Occipital lobe (tissue), 1 donor: ENCODE measurements at regions not wholly inside any gene's neighbourhood (a gene's known extent, or its start where the extent isn't known, plus 50 kb on each side); places are given as distances from the start of the nearest gene placed in this dataset.

ENCODE experiments used
- DNase-seq: peaks from one replicate; lab custom pipeline; 2025; lab: John Stamatoyannopoulos, UW

GRCh38 chrX:69306063-69306404, 140.8 kb upstream of the PJA1 start:
- no peak for DNase-seq

DNA sequence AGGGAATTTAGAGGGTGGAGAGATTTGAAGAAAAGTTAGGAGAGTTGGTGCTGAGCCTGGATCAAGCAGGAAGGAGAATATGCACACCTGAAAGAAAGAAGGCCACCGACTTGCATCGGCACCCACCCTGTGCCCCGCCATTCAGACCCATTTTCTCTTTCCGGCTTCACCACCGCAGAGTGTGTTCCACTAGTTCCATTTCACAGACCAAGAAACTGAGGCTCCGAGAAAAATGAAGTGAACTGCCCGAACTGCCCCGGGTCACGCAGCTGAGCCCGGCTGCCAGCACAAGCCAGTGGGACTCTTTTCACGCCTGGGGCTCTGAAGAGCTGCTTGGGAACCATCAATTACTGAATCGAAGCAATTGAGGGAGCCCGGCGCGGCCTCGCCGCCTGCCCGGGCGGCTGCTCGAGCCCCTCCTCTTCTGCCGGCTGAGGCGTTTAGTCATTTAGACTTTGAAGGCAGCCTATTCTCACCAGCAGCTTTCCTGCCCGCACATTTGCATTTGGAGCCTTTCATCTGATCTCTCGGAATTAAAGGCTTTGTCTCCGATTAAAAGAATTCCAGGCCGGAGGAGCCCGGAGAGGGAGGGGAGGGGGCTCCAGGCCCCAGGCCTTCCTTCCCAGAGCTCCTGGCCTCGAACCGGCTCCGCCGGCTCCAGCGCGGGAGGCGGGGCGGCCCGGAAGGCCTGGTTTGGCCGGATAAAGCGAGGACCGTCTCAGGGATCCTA, 140.2 kb upstream of the PJA1 start:
- DNase-seq, result no peak

- no peak for DNase-seq
Measured at GRCh38 chrX:69303231-69303630, 138.0 kb upstream of the PJA1 start.

DNA sequence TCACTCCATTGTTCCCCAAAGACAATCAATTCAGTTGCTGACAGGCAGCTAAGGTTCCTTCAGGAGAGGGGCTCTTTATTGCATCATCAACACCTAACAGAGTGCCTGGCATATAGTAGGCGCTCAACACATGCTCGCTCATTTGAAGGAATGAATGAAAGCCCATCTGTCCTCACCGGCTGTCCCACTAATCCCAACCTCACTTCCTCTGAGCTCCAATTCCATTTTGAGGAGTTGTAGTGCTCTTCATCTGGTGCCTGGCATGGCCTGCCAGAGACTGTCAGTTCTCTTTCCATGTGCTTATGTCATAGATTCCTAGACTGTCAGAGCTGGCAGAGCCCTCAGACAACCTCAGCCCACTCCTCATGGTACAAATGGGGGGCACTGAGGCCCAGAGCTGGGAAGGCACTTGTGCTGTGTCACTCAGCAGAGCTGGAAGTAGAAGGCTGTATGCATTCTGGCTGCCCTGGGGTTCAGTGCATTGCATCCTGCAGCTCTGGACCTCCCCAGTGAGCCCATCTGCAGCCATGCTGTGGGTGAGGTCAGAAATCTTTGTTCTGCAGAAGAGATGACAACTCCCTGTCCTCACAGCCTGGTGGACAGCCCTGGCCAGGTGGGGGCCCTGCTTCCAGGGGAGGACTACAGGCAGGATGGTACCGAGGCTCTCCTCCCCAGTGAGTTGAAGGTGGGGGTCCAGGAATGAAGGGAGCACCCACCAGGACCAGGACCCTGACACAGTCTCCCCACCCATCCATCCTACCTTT, 134.9 kb upstream of the PJA1 start:
- DNase-seq, result no peak

GRCh38 chrX:69299285-69299684, 134.0 kb upstream of the PJA1 start:
- no peak for DNase-seq

DNA sequence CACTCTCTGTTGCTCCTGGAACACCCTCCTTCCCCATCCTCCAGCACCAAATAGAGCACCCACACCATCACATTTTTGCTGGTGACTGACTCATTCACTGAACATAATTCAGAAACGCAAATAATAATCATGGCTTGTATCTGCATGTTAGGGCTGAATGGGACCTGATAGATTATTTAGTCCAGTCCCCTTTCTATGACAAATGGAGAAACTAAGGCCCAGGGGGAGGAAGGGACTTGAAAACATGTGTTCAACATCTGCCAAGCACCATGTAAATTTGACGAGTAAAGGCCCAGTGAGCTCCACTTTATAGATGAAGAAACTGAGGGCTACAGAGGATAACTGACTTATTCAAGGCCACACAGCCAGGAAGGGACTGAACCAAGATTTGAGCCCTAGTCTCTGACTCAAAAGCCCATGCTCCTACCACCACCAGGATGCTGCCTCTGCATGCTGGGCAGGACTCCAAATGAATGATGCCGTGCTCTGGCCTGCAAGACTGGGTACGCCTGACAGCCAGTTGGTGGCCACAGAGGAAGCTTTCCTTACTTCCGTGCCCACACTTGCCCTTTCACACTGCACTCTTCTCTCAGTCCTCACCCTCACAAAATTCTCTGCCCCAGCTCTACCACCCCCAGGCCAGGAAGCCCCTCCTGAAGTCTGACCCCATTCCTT, 133.3 kb upstream of the PJA1 start:
- no peak for DNase-seq

DNA sequence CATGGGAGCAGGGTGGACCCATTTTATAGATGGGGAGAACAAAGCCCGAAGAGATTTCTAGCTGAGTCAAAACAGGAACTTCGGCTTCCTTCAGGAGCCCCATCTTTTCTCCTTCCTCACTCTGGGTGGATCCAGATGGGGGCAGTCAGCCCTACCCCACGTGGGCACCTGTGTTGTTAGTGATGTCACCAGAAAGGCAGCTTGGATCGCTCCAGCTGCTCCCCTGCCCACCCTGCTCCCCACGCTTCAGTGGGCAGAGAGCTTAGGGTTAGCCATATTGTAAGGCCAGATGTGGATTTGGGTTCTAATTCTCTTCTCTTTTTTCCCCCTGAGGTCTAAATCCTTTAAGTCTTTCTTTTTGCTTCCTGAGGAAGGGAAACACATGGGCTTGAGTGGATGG, 132.3 kb upstream of the PJA1 start:
- no peak for DNase-seq

- no peak for DNase-seq
Measured at GRCh38 chrX:69293776-69294601, 128.7 kb upstream of the PJA1 start.

DNA sequence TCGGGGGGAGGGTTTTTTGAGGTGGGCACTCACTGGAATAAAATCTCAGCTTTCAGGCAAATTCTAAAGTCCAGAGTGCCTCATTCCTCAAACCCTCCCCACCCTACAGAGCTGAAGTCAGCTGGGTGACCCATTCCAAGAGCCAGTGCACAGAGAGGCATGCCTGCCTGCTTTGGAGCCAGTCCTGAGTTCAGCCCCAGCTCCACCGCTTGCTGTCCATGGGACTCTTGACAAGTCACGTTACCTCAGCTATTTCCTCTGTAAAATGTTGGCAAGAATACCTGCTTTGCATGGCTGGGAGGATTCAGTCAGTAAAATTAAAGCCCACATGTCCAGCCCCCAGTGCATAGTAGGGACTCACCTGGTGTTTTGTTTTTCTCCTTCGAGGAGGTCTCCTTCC, 125.9 kb upstream of the PJA1 start:
- DNase-seq, result no peak

DNA sequence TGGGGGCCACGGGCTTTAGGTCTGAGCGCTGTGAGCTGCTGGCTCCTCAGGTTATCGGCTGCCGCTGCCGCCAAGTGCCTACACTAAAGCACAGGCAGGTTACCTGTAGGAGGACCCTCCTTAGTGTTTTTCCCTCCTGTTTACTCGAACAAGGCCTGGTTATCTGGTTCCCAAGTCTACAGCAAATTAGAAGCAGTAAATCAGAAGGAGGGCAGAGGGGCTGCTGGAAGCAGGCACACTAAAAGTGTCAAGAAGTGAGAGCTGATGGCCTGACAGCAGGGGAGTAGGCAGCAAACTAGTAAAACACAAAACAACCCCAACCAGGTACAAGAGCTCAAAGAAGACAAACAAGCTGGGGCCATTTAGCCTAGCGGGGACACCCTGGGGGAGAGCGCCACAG, 125.0 kb upstream of the PJA1 start:
- no peak for DNase-seq

- no peak for DNase-seq
Measured at GRCh38 chrX:69289793-69290123, 124.5 kb upstream of the PJA1 start.

DNA sequence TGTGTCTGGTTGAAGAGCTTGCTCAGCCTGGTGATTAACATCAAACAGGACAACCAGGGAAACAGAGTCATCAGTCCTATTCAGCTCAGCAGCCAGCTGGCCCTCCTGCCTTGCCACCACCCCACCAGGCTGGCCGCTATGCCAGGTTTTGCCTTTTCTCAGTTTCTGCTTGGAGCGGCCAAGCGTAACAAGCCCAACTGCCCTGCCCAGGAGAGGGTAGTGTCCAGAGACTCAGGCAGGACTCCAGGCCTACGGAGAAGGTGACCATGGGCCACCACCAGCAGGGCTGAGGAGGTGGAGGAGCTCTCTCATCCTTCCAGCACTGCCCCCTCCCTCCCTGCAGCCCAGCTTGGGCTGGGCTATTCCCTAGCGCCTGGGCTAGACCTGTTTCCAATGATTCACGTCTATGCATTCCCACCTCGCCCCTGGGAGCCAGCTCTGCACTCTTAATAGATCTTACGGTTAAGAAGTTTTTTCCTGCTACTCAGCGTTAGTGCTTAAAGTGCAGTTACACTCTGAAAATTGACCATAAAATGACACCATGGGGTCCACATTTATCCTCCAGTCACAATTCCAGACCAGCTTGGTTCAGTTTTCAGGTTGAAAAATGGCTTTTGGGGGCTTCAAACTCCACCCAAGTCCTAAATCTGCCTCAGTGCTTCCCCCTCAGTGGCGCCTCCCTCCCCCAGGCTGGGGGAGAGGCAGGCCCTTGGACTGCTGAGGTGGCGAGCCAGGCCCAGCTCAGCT, 124.0 kb upstream of the PJA1 start:
- DNase-seq, result no peak

DNA sequence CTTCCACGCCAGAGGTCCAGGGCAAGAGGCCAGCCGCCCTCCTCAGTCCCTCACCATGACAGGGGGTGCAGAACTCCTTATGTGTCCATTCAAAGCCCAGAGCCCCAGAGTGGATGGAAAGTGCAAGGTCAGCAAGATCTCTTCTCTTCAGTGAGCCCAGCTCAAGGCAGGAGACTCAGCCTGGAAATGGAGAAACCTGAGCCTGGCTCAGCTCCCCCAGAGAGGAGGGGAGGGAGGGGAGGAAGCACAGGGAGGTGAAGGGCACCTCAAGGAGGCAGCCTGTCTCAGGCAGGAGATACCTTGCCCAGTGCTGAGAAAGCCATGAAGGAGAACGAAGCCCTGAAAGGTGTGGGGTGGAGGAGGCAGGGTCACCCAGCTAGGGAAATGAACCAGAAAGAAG, 121.8 kb upstream of the PJA1 start:
- no peak for DNase-seq

DNA sequence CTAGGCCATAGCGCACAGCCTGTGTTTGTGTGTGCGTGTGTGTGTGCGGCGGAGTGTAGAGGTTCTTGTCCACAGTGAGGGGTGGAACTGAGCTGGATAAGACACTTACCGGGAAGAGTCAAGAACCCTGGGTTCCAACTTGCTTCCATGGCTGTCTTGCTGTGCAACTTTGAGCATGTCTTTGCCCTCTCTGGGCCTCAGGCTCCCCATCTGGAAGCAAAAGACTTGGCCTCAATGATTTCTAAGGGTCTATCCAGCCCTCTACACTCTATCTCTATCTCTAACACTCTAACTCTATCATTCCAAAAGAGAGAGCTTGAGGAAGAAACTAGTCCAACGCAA, 121.3 kb upstream of the PJA1 start:
- no peak for DNase-seq

DNA sequence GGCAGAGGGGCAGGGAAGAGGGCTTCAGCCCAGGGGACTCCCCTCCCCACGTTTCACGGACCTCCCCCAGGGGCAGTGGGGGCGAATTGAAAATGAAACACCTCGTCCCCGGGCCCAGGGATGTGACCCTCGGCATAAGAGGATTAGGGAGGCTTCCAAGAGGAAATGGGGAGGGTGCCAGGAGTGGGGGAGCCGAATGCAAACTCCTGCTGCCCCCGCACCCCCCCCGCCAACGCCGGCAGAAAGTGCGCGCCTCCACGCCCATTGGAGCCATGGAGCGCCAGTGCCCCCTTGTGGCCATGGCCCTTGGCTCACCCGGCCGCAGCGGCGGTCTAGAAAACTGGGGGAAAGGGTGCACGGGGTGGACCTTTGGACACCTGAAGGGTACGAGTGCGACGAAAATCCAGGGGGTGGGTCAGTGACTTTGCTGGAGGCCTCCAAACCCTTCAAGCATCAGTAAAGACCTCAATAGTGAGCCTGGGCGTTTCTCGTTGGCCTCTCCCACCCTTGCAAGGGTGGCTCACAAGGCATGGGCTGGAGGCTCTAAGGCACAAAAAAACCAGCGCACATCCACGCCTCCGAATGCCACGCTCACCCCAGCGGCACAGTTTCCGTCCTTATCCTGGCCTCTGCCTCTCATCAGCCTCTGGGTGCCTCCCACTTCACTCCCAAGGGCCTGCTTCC, 120.8 kb upstream of the PJA1 start:
- DNase-seq, result peak; percentile 3

DNA sequence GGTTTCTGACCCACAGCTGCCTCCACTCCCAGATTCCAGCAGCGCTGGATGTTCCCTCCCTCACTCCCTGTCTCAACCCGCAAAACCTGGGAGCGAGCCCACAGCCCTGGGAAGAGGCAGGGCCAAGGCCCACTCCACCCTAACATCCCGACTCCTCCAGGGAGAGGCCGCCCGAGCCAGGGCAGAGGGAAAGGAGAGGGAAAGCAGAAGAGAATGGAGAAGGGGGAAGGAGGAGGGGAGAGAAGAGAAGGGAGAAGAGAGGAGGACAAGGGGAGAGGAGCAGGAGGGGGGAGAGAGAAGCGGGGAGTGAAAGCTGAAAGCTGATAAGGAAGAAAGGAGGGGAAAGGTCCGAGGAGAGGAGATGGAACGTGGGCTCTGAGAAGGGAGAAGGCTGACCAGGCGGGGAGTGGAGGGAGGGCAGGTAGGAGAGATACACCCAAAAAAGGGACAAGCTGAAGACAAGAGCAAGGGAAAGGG, 120.2 kb upstream of the PJA1 start:
- DNase-seq, result no peak

GRCh38 chrX:69284491-69284890, 119.2 kb upstream of the PJA1 start:
- no peak for DNase-seq

DNA sequence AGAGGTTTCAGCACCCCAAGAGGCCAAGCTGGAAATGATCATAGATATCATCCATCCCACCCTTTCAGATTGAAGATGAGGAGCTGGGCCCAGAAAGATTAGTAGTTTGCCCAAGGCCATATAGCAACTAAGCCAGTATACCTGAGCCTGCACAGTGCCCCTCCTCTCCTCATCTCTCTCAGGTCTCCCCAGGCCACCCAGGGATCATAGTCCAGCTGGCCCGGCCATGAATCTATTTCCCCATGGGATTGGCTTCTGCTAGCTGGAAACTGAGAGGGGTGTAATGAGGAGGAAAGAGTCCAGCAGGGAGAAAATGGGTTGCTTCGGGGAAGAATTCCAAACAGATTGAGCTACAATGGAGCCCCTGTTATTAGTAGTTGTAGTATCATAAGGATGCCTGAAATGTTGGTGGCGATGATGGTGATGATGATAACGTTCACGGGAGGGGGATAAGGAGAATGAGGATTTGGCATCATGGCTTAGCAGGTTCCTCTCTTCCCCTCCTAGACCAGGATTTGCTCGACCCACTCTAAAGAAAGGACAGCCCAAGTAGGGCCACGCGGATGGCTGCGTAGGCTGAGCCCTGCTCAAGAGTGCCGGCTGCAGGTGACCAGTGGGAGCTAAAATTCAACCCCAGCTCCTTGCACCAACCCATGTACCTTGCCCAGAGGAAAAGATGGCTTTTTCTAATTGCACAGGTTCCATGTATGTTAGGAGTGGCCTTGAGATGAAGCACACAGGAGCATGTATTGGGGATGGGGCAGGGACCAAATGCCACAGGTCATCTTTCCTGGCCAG, 117.8 kb upstream of the PJA1 start:
- no peak for DNase-seq

DNA sequence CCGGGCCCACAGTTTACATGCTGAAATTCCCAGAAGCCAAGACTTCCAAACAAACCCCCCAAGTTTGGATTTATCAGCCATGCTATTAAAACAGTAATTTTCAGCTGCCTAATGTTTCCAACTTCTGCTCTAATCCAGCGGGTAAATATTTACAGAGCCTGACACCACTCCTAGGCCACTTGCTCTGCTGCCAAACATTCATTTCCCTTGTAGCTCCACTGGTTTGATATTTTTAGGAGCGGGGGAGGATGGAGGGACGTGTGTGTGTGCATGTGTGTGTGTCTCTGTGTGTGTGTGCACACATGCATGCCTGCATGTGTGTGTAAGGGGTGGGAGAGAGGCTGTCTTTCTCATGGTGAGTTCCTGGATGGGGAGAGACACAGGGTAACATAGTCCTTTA, 115.7 kb upstream of the PJA1 start:
- DNase-seq, result no peak

DNA sequence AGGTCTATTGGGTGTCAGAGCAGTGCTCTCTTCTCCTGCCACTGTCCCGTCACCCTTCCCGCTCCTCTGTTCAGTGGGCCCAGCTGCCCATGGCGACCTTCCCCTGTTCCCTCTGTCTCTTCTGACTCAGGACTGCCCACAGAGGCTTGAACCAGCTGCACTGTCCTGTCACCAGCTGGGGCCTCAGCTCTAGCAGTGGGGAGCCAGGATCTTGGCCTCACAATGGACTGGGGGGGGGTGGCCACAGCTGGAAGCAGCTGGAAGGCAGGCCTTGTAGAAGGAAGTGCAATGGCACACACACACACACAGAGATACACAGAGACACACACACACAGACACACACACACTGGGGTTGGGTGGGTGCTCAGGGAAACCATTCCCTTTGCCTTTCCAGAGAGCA, 114.0 kb upstream of the PJA1 start:
- DNase-seq, result no peak
